ENCODE measurements at regions not wholly inside any gene's neighbourhood (a gene's known extent, or its start where the extent isn't known, plus 50 kb on each side); places are given as distances from the start of the nearest gene placed in this dataset.

DNA sequence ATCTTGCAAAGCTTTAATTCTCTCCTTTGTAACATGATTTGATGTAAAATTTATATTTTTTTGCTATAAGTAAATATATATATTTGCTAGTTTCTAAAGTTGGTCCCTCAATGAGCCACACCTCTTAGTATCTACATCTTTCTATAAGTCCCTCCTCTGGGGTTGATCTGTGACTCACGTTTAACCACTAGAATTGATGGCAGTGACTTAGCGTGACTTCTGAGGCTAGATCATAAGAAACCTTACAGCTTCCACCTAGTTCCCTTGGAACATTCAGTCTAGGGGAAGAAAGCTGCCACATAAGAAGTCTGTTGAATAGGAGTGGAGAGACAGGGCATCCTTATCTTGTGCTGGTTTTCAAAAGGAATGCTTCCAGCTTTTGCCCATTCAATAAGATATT is 56.6 kb upstream of the TNIK start:
- TF ChIP-seq, protein P1, sequence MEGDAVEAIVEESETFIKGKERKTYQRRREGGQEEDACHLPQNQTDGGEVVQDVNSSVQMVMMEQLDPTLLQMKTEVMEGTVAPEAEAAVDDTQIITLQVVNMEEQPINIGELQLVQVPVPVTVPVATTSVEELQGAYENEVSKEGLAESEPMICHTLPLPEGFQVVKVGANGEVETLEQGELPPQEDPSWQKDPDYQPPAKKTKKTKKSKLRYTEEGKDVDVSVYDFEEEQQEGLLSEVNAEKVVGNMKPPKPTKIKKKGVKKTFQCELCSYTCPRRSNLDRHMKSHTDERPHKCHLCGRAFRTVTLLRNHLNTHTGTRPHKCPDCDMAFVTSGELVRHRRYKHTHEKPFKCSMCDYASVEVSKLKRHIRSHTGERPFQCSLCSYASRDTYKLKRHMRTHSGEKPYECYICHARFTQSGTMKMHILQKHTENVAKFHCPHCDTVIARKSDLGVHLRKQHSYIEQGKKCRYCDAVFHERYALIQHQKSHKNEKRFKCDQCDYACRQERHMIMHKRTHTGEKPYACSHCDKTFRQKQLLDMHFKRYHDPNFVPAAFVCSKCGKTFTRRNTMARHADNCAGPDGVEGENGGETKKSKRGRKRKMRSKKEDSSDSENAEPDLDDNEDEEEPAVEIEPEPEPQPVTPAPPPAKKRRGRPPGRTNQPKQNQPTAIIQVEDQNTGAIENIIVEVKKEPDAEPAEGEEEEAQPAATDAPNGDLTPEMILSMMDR (conservative IDR thresholded peaks at IDR 0.05; ENCODE audit: low read depth in 2 of 2), result no peak
- TF ChIP-seq EZH2 (IDR thresholded peaks at IDR 0.05; ENCODE audit: low read depth, unreplicated experiment), result no peak
- TF ChIP-seq EZH2phosphoT487 (IDR thresholded peaks at IDR 0.05; ENCODE audit: unreplicated experiment), result no peak

All from GM23338 (cell line).